Bone marrow (tissue), 2 donors: ENCODE measurements at regions not wholly inside any gene's neighbourhood (a gene's known extent, or its start where the extent isn't known, plus 50 kb on each side); places are given as distances from the start of the nearest gene placed in this dataset.

ENCODE experiments used
- DNase-seq, 2 donors: peaks; one replicate each; lab custom pipeline; 2025; lab: John Stamatoyannopoulos, UW

DNA sequence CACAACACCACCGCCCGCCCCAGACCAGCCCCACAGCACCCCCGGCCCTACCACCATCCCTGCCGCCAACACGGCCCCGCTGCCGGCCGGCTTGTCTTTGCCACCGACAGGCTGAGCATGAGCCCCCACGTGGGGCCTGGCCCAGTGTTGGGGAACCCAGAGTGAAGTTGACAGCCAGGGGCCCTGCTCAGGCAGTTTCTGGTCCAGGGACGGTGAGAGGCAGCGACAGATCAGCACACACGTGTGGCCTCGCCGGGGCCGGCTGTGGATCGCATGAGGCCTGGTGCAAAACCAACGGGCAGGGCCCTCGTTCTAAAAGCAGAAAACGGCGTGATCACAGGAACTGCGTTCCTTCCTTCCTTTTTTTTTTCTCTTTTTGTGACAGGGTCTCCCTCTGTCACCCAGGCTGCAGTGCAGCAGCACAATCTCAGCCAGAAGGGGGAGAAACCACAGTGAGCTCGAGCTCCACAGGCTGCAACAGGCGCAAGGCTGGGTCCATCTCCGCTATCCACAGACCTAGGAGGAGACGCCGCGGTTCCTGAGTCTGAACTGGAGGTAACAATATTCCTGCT lies 50.5 kb upstream of the FBRSL1 start:
- peak in 1 of 2 donors; percentile 68 for DNase-seq

DNA sequence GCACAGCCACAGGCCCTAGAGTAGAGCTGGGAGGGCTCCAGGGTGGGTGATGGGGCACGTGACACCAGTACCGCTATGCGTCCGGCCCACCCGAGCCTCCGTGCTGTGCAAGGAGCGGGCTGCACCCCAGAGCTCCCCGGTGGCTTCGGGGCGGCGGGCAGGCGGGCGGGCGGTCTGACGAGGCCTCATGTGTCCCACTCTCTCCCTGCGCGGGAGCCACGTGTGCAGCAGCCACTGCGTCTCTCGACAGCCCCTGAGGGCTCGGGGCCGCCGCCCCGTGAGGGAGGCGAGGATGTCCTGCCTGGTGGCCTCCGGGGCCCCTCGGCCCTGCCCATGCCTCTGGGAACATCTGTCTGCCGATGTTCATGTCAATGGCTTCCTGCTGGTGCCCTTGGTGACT lies 51.2 kb upstream of the FBRSL1 start:
- no peak for DNase-seq

DNA sequence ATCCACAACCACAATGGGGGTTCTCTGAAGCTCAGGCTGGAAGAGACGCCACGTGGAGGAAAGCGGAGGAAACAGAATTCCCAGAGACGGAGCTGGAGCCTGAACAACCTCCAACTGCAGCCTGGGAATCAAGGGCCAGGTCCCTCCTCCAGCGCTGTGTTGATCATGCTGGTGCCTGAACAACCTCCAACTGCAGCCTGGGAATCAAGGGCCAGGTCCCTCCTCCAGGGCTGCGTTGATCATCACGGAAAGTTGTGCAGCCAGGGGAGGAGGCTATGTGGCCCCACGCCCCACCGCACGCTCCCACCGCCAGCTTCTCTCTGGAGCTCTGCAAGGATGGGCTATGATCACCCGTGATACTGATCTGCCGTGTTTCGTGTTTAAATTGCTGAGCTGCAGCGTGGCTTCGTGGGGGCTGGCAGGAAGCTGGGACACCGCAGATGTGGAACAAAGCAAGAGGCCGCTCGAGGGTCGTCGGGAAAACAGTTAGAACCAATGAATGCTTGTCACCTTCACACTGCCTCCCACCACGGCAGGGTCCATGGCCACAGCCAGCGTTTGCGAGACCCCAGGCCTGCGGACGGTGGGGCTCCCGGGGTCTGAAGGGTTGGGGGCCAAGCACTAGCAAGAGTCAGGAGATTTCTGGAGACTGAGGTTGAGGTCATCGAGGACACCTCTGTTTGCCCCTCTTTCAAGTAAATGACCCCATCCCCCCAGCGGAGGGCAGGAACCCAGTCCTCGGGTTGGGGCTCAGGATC lies 51.8 kb upstream of the FBRSL1 start:
- no peak for DNase-seq

DNA sequence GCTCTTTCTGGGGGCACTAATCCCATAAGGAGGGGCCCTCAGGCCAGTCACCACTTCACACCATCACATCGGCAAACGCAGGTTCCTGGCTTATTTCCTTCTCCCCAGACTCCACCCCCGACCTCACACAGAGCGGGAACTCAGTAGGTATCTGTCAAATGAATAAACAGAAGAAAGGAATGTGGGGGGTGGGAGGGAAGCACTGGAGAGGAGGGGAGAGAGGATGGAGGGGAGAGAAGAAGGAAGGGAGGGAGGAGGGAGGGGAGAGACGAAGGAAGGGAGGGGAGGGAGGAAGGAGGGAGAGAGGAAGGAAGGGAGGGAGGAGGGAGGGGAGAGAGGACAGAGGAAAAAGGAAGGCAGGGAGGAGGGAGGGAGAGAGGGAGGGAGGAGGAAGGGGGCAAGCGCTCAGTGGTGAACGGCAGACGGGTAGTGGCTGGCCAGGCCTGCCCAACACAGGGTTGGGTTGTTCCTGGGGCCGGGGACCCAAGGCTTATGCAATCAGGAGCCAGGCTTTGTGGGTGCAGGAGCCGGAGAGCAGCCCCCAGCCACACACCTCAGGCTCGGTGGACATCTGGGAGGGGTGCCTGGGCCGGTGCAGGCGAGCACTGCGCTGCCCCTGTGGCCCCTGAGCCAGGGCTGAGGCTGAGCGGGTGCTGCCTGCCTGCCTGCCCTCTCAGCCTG lies 52.6 kb upstream of the FBRSL1 start:
- no peak for DNase-seq

DNA sequence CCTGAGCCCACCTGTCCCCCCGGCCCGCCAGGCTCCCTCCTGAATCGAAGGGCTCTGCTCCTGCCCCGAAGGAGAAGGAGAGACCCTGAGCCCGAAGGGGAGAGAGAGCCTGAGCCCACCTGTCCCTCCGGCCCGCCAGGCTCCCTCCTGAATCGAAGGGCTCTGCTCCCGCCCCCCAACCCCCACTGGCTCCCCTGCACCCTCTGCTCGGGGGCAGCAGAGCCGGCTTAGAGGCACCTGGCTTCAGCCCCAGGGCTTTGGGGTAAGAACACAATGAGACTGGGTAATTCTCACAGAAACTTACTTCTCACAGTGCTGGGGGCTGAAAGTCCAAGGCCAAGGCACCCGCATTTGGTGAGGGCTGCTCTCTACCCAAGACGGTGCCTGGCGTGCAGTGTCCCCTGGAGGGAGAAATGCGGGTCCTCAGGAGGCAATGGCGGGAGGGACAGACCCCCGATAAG lies 53.1 kb upstream of the FBRSL1 start:
- DNase-seq: no peak

DNA sequence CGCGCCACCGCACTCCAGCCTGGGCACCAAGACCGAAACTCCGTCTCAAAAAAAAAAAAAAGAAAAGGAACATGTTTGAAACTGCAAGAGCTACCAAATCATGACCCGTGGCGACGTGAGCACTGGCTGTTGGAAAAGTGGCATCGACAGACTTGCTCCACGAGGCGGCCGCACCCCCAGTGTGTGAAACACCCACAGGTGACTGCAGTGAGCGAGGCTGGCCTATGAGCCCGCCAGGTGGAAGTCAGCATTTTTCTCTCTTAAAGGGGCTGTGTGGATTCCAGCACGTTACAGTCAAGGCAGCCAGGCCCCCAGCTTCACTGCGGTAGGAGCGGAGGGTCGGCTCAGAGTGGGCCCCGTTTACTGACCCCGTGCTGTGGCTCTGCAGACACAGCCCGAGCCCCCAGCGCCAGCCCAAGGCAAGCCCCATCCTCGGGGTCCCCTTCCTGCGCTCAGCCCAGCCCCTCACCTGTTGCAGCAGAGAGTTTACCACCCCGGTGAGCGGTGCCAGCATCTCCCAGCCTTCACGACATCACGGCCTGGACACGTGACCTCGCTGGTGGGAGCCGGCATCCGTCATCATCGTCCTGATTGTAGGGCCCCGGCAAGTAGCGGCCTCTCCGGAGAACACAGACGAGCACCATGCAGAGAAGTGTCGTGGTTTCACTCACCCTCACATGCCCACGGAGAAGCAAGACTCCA lies 54.3 kb upstream of the FBRSL1 start:
- DNase-seq: no peak

DNA sequence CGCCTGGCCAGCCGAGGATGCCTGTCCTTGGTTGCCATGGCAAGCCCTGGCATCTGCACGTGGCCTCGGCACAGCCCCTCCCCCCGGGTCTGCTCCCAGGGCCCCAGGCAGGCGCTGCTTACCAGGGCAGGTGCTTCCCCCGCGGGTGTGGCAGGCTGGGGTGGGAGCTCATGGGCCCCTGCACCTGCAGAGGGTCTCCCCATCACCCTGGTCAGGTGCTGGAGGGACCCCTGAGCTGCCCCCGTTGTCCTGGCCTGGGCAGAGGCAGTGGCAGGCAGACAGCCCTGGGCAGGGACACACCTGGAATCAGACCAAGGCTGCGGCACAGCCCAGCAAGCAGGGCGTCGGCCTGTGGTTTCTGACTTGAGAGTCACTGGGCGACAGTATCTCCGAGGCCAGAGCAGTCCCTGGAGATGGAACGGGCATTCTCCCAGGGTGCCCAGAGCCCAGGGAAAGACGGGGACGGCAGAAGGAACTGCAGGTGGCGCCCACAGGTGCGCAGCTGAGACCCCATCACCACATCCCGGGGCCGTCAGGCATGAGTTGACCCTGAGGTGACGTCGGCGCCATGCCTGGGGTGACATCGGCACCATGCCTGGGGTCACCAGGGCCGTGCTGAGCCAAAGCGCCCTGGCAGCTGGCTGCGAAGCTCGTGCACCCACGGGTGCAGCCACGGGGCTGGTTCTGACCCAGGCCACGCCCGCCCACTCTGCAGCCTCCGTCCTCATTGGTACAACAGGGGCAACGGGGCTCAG lies 56.1 kb upstream of the FBRSL1 start:
- no peak for DNase-seq

DNA sequence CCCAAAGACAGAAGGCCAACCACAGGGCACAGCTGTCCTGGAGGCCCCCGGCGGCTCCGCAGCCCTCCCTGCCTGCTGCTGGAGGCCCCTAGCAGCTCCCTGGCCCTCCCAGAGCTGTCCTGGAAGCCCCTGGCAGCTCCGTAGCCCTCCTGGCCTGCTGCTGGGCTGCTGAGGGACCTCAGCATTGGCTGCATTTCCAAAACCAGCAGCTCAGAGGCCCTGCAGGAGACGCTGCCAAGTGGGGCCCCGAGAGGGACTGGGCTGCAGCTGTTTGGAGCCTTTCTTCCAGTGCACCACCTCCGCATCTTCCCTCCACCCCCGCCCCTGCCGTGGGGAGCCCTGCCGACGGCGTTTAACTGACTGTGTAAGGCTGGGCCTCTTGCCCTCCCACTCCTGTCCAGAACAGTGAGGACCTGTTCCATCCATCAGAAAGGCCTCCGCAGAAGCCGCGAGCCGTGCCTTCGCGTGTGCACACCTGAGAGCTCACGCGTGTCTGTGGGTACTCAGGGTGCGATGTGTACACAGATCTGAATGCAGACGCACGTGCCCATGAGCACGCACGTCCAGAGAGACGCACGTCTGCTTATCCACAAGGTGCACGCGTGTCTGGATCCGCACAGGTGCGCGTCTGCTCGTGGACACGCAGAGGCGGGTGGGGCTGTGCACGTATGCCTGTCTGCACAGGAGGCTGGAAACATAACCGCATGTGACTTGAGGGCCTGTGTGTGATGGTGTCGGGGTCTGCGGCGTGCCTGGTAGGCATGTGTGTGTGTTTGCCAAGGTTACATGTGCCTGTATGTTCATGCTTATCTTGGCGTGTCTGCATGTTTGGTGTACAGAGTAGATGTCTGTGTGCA lies 57.0 kb upstream of the FBRSL1 start:
- no peak for DNase-seq

DNA sequence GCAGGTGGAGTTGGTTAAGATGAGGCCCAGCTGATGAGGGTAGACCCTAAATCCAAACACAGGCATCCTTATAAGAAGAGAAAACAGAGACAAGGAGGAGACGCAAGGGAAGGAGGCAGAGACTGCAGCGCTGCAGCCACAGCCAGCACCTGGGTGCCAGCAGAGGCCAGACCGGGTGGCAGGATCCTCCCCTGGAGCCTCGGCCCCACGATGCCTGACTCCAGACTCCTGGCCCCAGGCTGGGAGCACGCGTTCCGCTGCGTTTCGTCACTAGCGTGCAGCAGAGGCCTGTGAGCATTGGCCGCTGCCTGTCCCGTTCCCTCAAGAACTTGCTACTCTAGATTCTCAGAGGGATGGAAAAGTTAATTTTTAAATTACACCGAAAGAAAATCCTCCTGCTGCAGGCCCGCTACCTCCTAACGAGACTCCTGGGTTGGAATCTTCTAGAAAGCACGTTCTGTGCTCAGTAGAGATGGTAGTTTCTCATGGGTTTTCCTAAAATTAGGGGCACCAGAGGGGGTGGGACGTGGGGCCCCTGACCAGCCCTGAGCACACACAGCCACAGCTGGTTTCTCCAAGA lies 57.7 kb upstream of the FBRSL1 start:
- no peak for DNase-seq

DNA sequence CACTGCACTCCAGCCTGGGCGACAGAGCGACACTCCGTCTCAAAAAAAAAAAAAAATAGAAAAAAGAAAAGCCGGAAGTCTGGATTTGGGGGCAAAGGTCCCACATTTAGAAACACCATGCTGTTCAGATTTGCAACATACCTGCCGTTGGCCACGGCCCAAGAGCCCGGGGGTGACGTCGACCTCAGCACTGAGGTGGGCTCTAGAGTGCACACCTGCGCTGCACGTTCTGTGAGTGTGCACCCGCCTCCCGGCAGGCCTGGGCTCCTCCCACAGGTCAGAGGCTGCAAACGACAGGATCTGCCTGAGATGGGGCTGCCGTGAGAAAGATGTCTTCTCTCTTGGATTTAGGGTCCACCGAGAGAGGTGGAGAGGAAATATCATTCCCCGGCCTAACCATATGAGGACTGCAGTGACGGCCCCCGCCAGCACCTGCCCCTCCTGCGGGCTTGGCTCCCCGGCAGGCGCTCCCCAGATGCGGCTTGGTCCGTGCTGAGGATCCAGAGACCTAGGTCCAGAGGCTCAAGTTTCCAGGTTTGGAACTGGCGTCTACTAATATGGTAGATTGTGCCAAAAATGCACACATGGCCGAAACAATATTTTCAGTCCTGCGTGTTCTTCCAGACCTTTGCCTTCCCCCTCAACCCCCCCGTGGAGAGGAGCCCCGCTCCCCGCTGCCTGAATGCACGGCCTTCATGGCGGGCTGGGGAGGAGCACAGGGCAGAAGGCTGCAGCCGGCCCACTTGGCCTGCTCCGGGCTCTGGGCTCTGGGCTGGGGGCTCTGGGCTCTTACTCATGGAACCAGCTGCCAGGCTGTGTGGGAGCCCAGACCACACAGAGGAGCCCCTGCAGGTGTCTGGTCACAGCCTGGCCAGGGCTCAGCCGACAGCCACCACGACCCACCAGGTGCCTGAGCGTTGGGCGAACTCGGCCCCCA lies 58.8 kb upstream of the FBRSL1 start:
- no peak for DNase-seq

DNA sequence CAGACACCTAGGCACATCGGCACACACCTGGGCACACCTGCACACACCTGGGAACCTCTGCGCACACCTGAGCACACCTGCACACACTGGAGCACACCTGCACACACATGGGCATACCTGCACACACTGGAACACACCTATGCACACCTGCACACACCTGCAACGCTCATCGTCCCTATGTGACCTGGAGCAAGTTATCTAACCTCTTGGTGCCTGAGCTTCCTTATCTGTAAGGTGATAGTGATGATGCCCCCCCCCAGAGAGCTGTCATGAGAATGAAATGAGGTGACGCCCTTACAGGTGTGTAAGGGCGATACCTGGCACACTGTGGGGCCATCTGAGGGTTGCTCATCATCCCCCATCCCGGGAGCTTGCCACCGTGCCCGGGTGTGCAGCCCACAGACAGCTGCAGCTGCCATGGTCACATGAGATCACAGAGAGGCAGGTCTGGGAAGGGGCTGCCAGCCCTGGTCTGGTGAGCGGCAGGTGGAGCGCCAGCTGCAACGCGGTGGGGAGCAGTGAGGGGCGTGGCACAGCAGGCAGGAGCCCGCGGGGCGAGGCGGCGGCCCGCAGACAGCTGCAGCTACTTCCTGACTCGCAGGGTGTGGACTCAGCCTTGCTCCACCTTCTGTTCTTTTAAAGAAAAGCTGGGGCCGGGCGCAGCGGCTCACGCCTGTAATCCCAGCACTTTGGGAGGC lies 59.9 kb upstream of the FBRSL1 start:
- peak in 1 of 2 donors; percentile 80 for DNase-seq

DNA sequence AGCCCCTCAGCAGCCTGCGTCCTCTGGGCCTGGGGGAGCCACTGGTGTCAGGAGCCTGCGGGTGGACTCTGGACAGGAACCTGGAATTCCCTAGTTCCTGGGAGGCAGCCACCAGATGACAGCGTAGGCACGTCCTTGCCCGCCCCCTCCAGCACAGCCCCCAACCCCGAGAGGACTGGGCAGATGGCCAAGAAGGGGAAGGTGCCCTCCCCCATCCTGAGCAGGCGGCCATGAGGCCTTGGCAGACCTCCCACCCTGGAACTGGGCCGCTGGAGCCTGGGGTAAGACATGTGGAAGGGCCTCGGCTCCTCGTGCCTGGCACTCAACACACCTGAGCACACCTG lies 60.4 kb upstream of the FBRSL1 start:
- DNase-seq: no peak

DNA sequence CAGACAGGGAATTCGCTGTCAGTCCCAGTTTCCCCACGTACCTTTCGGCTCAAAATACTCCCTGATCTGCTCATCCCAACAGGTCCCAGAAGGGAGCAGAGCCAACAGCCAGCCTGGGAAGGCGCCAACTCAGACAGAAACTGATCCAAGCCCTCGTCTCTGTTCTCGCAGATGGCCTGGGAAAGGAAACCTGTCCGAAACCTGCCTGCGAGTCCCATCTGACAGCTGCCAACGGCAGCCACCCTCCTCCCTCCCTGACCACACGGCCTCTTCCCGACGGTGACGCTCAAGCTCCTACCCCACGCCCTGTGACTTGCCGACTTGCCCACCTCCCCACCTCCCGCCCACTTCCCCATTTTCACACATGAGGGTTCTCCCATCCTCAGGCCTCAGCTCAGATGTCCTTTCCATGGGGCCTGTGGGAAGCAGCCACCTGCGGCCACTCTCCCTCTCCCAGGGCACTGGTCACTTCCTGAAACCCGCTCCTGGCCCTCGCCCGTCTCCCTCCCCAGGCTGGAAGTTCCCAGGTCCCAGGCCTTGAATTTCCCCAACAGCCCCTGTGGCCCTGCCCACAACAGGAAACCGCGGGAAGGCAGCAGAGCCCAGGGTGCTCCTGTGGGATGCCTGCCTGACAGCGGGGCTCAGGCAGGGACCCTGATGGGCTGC lies 60.9 kb upstream of the FBRSL1 start:
- DNase-seq: peak; percentile 39 to 41

DNA sequence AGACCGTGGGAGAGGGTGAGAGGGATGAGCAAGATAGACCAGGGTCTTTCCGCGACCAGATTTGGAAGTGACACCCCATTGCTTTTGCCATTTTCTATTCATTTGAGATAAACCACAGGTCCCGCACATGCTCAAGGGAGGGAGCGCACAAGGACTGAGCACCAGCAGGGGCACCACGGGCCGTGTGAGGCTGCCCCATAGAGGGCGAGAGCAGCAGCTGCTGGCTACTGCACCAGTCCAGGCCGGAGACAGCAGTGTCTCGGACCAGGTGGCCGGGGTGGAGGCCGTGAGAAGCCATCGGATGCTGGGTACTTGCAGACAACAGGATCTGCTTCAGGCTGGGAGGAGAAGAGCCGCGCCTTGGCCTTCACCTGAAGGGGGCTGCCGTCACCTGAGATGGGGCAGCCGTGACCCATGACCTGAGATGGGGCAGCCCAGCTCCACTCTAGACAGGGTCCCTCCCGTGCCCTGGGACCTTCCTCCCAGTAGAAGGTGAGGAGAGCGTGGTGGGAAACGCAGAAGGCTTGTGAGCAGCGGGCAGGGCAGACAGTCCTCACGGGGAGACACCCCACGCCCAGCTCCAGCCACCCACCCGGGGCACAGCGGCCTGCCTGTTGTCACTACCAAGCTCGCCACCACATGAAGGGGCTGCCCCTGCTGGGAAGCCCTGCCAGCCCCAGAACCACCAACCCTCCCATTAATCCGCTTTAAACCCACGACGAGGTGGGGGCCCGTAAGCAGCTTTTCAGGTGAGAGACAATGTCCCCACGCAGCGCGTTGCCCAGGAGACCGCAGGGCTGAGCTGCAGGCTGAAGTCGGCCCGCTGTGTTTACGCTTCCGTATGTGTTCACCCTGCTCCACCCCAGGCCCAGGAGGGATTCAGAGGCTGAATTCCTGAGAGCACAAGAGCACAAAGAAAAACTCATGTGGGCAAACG lies 61.7 kb upstream of the FBRSL1 start:
- no peak for DNase-seq

DNA sequence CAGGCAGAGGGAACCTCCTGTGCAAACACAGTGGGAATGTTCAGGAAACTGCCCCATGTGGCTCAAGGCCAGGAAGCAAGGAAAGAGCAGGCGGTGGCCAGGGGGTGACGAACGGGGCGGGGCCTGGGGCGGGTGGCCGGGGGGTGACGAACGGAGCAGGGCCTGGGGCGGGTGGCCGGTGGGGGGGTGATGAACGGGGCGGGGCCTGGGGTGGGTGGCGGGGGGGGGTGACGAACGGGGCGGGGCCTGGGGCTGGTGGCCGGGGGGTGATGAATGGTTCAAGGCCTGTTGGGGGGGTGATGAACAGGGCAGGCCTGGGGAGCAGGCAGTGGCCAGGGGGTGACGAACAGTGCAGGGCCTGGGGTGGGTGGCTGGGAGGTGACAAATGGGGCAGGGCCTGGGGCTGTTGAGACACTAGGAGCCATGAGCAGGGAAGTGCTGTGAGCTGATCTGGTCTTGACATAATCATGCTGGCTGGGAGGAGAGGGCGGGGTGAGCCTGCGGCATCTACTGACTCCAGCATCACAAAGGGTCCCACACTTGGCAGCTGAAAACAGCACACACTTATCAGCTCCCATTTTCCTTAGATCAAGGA lies 62.7 kb upstream of the FBRSL1 start:
- no peak for DNase-seq

DNA sequence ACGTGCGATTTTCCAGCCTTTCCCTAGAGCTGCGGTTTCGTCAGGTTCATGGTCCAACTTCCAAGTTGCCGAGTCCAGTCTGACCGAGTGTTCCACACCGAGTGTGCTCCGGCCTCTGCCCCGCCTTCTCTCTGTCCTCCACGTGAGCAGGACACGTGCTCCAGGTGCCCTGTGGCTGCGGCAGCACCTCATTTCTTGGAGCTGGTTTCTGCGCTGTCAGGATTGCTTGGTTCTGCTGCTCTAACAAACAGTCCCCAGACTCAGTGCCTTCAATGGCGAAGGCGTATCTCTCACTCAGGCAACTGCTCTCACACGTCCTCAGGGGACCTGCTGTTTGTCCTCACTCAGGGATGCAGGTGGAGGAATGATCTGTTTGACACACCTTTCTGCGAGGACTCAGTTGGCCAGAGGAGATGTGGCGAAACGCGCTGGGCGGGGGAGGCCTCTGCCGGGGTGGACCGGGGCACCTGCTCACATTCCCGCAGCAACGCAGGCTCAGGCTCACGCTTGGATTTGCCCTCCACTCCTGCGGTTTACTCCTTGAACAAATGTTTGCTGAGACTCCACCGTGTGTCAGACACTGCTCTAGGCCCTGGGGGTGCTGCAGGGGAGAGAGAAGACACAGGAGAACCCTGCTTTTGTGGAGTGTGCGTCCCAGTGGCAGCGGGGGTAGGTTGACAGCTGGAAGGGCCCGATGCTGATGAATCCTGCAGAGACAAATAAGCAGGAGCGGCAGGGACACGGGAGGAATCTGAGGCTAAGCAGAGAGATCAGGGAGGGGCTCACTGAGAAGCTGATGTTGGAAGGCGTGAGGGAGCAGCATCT lies 63.4 kb upstream of the FBRSL1 start:
- no peak for DNase-seq
